ENCODE measurements at regions not wholly inside any gene's neighbourhood (a gene's known extent, or its start where the extent isn't known, plus 50 kb on each side); places are given as distances from the start of the nearest gene placed in this dataset.
"Not testable (repeated sequence)": the region's sequence is repeated elsewhere in the genome, so short reads cannot be mapped to it uniquely, and the experiment has no call there.

GRCh38 chr1:98292994-98293393 lies 368.5 kb upstream of the SNX7 start:
- no peak for DNase-seq (ENCODE audit: low read depth in 2 of 2)

- DNase-seq (ENCODE audit: low read depth in 2 of 2): no peak
These were observed 368.5 kb upstream of the DPYD start for GRCh38 chr1:98289311-98289710.

GRCh38 chr1:98288494-98288893 lies 367.7 kb upstream of the DPYD start:
- no peak for DNase-seq (ENCODE audit: low read depth in 2 of 2)

- no peak for DNase-seq (ENCODE audit: low read depth in 2 of 2)
These were observed 366.8 kb upstream of the DPYD start for GRCh38 chr1:98287626-98288025.

GRCh38 chr1:98286656-98287055 lies 365.8 kb upstream of the DPYD start:
- no peak for DNase-seq (ENCODE audit: low read depth in 2 of 2)

GRCh38 chr1:98285286-98285685 lies 364.5 kb upstream of the DPYD start:
- DNase-seq (ENCODE audit: low read depth in 2 of 2): not testable (repeated sequence)

GRCh38 chr1:98280049-98280448 lies 359.2 kb upstream of the DPYD start:
- no peak for DNase-seq (ENCODE audit: low read depth in 2 of 2)

GRCh38 chr1:98278055-98278454 lies 357.2 kb upstream of the DPYD start:
- no peak for DNase-seq (ENCODE audit: low read depth in 2 of 2)

- DNase-seq (ENCODE audit: low read depth in 2 of 2): no peak
These were observed 356.3 kb upstream of the DPYD start for GRCh38 chr1:98277118-98277517.

GRCh38 chr1:98276514-98276913 lies 355.7 kb upstream of the DPYD start:
- DNase-seq (ENCODE audit: low read depth in 2 of 2): no peak

GRCh38 chr1:98268316-98268715 lies 347.5 kb upstream of the DPYD start:
- no peak for DNase-seq (ENCODE audit: low read depth in 2 of 2)

- DNase-seq (ENCODE audit: low read depth in 2 of 2): no peak
These were observed 346.6 kb upstream of the DPYD start for GRCh38 chr1:98267423-98267822.

- DNase-seq (ENCODE audit: low read depth in 2 of 2): no peak
These were observed 343.9 kb upstream of the DPYD start for GRCh38 chr1:98264727-98265126.

GRCh38 chr1:98260839-98261238 lies 340.0 kb upstream of the DPYD start:
- no peak for DNase-seq (ENCODE audit: low read depth in 2 of 2)

- no peak for DNase-seq (ENCODE audit: low read depth in 2 of 2)
These were observed 339.6 kb upstream of the DPYD start for GRCh38 chr1:98260412-98260811.

GRCh38 chr1:98256700-98257099 lies 335.9 kb upstream of the DPYD start:
- DNase-seq (ENCODE audit: low read depth in 2 of 2): no peak

GRCh38 chr1:98253145-98253544 lies 332.3 kb upstream of the DPYD start:
- no peak for DNase-seq (ENCODE audit: low read depth in 2 of 2)

- DNase-seq (ENCODE audit: low read depth in 2 of 2): no peak
These were observed 330.7 kb upstream of the DPYD start for GRCh38 chr1:98251497-98251896.

- DNase-seq (ENCODE audit: low read depth in 2 of 2): no peak
These were observed 311.8 kb upstream of the DPYD start for GRCh38 chr1:98232678-98233077.

GRCh38 chr1:98222706-98223105 lies 301.9 kb upstream of the DPYD start:
- no peak for DNase-seq (ENCODE audit: low read depth in 2 of 2)

GRCh38 chr1:98221923-98222322 lies 301.1 kb upstream of the DPYD start:
- no peak for DNase-seq (ENCODE audit: low read depth in 2 of 2)

- no peak for DNase-seq (ENCODE audit: low read depth in 2 of 2)
These were observed 296.8 kb upstream of the DPYD start for GRCh38 chr1:98217601-98218000.

- no peak for DNase-seq (ENCODE audit: low read depth in 2 of 2)
These were observed 295.5 kb upstream of the DPYD start for GRCh38 chr1:98216304-98216703.

GRCh38 chr1:98211271-98211845 lies 290.5 kb upstream of the DPYD start:
- DNase-seq (ENCODE audit: low read depth in 2 of 2): no peak

GRCh38 chr1:98210563-98210962 lies 289.7 kb upstream of the DPYD start:
- no peak for DNase-seq (ENCODE audit: low read depth in 2 of 2)

Data from stimulated activated CD8-positive, alpha-beta memory T cell treated with anti-CD3 and anti-CD28 coated beads, Interleukin-7, amount 100 ng/mL, for 1 hour (primary cell).